ENCODE measurements at regions not wholly inside any gene's neighbourhood (a gene's known extent, or its start where the extent isn't known, plus 50 kb on each side); places are given as distances from the start of the nearest gene placed in this dataset.

GRCh38 chr12:24505366-24506015, 443.4 kb downstream of the BCAT1 start:
- TF ChIP-seq CTCF (IDR thresholded peaks at IDR 0.05) (no peak), POLR2A (IDR thresholded peaks at IDR 0.05) (no peak)
